Left forelimb (tissue), 1 donor: ENCODE measurements at regions not wholly inside any gene's neighbourhood (a gene's known extent, or its start where the extent isn't known, plus 50 kb on each side); places are given as distances from the start of the nearest gene placed in this dataset.

ENCODE experiments used
- DNase-seq: peaks from one replicate; pipeline ENCODE4 v3.0.0-alpha.2; 2018; ENCODE audit warnings: low spot score

GRCh38 chr14:53896726-53897125 is 59.9 kb downstream of the BMP4 start:
- no peak for DNase-seq

GRCh38 chr14:53894456-53894855 is 62.2 kb downstream of the BMP4 start:
- no peak for DNase-seq

DNA sequence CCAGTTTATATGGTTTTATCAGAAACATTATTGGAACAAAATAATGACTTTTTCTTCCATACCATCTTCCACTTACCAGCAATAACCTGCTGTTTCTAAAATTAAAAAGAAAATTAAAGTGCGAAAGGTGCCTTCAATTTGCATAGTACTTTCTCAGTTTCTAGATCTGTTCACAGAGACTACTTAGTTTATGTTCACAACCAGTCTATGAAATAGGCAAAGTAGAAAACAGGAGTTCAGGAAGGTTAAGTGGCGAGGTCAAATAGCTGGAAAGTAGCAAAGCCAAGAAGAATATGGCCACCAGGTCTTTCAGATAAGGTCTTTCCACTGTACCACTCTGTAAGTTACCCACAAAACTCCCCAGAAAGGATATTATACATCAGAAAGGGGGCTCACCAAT is 63.3 kb downstream of the BMP4 start:
- no peak for DNase-seq

- no peak for DNase-seq
Observed at GRCh38 chr14:53890611-53891101, 66.0 kb downstream of the BMP4 start.

GRCh38 chr14:53888535-53889386 is 67.9 kb downstream of the BMP4 start:
- no peak for DNase-seq

DNA sequence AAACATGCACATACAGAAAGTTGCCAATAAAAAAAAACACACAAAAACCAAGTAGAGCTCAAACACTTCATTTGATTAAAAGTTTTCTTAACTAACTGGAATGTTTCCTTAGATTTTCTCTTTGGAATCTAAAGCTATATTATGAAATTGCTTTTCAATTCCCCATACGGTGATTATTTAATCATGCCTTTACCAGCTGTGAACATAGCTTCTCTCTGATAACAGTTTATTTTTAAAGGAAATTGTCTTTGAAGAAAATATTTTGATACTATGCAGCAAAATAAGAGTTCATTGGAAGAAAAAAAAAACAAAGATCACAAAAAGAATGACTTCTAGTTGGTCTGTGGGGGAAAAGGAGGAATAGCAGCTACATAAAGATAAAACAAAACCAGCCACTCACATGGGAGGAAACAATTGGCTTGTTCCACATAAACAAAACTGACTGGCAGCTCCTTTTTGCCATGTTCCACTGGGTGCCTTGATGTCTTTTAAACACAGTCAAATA is 71.4 kb downstream of the BMP4 start:
- no peak for DNase-seq

GRCh38 chr14:53884601-53885000 is 72.0 kb downstream of the BMP4 start:
- DNase-seq, result no peak

GRCh38 chr14:53883739-53884138 is 72.9 kb downstream of the BMP4 start:
- no peak for DNase-seq

DNA sequence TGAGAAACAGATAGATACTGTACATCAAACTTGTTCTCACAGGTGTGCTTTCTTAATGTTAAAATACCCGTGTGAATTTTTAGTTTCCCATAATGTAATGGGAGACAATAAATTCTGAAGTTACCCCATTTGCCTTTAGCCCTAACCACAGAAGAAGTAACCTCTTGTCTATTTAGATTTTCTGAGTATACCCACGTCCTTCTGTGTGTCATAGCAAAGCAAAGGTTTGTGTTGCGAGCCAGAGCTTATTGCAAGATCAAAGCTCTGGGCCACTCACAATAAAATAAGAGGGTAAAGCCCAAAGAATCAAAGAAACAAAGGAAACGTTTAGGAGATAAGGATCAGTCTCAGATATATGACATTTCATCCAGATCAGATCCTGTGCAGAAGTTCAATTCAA is 73.9 kb downstream of the BMP4 start:
- DNase-seq, result no peak

- no peak for DNase-seq
Observed at GRCh38 chr14:53881921-53882320, 74.7 kb downstream of the BMP4 start.

- no peak for DNase-seq
Observed at GRCh38 chr14:53881161-53881871, 75.3 kb downstream of the BMP4 start.

DNA sequence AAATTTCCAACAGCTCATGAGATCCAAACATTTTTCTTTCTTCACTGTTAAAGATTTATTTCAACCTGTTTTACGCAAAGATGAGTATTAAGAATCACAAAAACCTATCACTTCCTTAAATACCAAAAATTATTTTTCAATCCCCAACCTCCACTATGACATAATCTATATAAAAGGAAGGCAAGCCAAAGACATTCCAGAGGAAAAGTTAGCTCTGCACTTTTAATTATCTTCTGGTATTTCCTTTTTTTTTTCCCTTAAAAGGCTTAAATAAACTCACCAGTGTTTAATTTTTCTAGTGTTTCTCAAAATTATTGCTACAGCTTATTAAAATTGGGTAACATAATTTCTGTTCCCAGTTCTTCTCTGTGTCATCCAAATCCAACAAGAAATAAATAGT is 75.9 kb downstream of the BMP4 start:
- no peak for DNase-seq

DNA sequence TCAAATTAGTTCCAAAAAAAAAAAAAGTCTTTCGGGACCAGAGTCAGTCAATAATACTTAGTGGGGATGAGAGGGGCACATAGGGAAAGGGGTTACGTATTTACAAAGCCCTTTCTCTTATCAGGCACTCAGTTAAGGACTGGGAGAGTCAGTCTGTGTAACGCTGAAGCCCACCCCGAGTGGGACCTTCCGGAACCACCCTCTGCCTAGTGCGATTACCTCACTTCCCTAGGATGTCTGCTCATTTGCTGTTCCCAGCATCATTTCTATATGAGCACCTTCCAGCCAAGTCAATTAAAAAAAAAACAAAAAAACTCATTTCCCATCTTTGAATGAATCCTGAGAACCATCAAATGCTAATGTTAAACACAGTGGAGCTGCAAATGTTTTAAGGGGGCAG is 76.9 kb downstream of the BMP4 start:
- DNase-seq, result no peak

DNA sequence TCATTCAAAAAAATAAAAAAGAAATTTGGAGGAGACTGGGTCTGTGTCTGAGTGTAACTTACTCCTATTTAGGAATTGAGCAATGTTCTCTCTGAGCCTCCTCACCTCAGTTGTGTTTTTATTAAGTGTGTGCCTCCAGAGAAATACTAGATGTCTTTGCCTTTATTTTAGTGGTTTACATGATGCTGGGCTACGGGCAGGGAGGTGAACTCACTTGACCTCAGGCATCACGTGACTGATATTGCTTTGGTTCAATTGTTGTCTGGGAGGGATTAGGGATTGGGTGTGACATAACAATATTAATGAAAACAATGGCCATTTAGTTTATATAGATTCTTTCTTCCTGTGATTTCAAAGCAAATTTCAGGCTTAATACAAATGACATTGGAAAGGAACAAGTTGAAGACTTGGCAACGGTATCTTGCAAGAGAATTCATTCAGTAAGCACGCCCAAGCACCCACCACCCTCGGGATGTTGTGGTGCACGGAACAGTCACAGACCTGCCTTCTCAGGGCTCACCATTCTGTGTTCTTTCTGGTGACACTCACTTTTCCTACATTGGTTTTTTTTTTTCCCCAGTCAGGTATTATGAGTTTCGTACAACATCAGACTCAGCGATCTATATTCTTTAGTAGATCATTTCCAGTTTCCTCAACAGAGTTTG is 77.5 kb downstream of the BMP4 start:
- DNase-seq, result no peak

DNA sequence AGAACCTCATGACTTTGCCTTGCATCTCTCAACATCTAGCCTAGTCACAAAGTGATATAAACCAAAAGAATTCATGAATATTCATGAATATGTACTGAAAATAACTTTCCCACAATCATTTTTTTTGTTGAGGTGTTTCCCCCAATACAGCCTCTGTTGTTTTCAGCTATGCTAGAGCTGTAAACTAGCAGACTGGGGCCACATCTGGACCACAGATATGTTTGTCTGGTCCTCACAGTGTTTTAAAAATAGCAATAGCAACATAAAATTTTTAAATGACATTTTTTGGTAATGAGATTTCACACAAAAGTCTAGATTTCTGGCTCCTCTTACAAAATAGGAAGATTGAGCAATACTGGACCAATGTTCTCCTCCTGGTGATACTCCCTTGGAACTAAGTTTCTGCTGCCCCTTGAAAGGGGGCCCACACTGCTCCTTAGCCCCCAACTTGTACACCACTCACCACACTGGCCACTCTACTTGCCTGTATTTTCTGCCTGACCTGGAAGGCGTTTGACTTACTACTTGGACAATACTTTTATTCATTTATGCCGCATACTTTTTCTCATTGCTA is 81.2 kb downstream of the BMP4 start:
- no peak for DNase-seq

GRCh38 chr14:53874704-53875103 is 81.9 kb downstream of the BMP4 start:
- no peak for DNase-seq

GRCh38 chr14:53872681-53873089 is 83.9 kb downstream of the BMP4 start:
- DNase-seq, result no peak

DNA sequence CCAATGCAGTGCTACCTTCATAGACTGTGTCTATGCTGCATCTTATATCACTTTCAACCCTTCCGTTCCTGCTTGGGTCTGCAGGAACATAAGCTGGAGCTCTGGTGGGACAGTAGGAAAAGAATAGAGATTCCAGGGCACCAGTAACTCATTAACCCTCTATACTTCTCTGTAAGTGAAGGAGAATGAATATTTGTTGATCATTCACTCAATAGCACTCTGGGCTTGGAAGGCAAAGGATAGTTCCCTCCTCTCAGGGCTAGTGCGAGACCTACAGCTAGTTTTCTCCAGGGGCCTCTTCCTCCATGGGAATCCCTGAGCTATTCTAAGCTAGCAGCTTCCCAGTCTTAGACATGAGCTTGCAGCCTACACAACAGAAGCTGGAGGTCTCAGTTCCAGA is 84.7 kb downstream of the BMP4 start:
- no peak for DNase-seq

GRCh38 chr14:53871011-53871410 is 85.6 kb downstream of the BMP4 start:
- no peak for DNase-seq

GRCh38 chr14:53865711-53866110 is 90.9 kb downstream of the BMP4 start:
- DNase-seq, result no peak

DNA sequence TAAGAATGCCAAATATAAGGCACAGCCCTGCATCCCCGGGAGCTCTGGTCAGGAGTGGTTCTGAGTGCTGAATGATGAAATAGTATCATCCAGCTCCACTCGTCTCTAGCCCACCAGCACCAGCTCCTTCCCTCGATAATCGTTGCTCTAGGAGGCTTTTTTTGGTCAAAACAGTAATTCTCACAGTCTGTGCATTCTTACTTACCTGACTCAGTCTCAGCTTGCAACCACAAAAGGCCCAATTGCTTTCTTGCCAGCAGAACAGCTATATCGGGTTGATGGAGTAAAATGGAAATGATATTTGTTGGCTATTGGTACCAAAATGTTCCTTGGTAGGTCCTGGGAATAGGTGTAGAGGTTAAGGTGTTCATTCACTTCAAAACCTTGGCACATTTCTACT is 94.8 kb downstream of the BMP4 start:
- DNase-seq, result no peak

DNA sequence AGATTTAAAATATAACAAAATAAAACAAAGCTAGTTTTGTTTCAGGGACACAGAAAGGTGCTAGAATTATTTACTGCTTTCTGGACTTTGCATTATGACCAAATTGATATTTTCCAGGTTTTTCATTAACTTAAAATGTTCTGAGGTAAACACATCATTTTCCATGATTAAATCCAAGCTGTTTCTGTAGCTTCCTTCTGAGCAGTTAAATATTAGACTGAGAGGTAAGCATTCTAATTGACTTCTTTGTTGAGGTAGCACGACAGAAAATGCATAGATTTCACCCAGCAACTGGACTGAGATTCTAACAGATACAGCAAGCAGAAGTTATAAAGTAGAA is 98.3 kb downstream of the BMP4 start:
- no peak for DNase-seq
